ENCODE measurements at regions not wholly inside any gene's neighbourhood (a gene's known extent, or its start where the extent isn't known, plus 50 kb on each side); places are given as distances from the start of the nearest gene placed in this dataset.

DNA sequence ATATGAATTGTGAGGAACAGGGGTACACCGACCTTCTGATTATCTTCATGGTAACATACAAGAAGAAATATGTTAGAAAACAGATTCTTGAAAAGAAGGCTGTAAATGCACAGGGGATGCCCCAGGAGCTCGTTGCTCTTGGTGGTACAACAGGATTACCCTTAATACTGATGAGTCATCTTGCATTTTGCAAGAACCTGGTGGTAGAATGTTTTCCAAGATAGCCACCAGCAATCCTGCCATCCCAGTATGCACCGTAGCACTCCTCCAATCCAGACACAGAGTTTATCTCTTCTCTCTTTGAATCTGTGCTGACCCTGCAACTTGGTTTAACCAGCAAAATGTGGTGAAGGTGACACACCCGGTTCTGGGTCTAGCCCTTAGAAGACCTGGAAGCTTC, 238.3 kb downstream of the EN1 start:
- H3K4me2 ChIP-seq (ENCODE audit: low read depth, low read length, poor library complexity, severe bottlenecking), result no peak overlapping the region
- no peaks in the 10 kb centered on the region for H3K36me3 ChIP-seq (ENCODE audit: insufficient read depth, low read length)
- H3K79me2 ChIP-seq (ENCODE audit: low read length), result no peaks in the 10 kb centered on the region
- no peaks in the 10 kb centered on the region for H3K9me2 ChIP-seq (replicated peaks; ENCODE audit: insufficient read depth, low read length)
- no peaks in the 10 kb centered on the region for H4K20me1 ChIP-seq (ENCODE audit: insufficient read depth, low read depth, low read length)
- H3K9me3 ChIP-seq (ENCODE audit: low read length), result no peaks in the 10 kb centered on the region
- no peak overlapping the region for H3K9ac ChIP-seq (ENCODE audit: low read length)
- H3K27me3 ChIP-seq (ENCODE audit: low read length), result no peaks in the 10 kb centered on the region
- DNase-seq, result no peak
- no peak overlapping the region for H2AFZ ChIP-seq (ENCODE audit: low read length)
- no peak overlapping the region for H3K4me3 ChIP-seq (ENCODE audit: low read length)
- H3K4me1 ChIP-seq (ENCODE audit: low read length), result no peaks in the 10 kb centered on the region
- no peak overlapping the region for H3K27ac ChIP-seq (ENCODE audit: low read length)

GRCh38 chr2:118607641-118608040, 239.8 kb downstream of the EN1 start:
- no peaks in the 10 kb centered on the region for H3K36me3 ChIP-seq (ENCODE audit: insufficient read depth, low read length)
- H3K9me3 ChIP-seq (ENCODE audit: low read length), result no peaks in the 10 kb centered on the region
- H4K20me1 ChIP-seq (ENCODE audit: insufficient read depth, low read depth, low read length), result no peaks in the 10 kb centered on the region
- DNase-seq, result no peak
- H3K27ac ChIP-seq (ENCODE audit: low read length), result no peak overlapping the region
- H3K4me1 ChIP-seq (ENCODE audit: low read length), result no peaks in the 10 kb centered on the region
- H3K4me3 ChIP-seq (ENCODE audit: low read length), result no peak overlapping the region
- H3K79me2 ChIP-seq (ENCODE audit: low read length), result no peaks in the 10 kb centered on the region
- no peak overlapping the region for H2AFZ ChIP-seq (ENCODE audit: low read length)
- no peak overlapping the region for H3K9ac ChIP-seq (ENCODE audit: low read length)
- H3K4me2 ChIP-seq (ENCODE audit: low read depth, low read length, poor library complexity, severe bottlenecking), result no peak overlapping the region
- no peaks in the 10 kb centered on the region for H3K27me3 ChIP-seq (ENCODE audit: low read length)
- no peaks in the 10 kb centered on the region for H3K9me2 ChIP-seq (replicated peaks; ENCODE audit: insufficient read depth, low read length)

GRCh38 chr2:118604811-118605210, 242.6 kb downstream of the EN1 start:
- H3K79me2 ChIP-seq (ENCODE audit: low read length), result no peaks in the 10 kb centered on the region
- no peak overlapping the region for H3K4me3 ChIP-seq (ENCODE audit: low read length)

DNA sequence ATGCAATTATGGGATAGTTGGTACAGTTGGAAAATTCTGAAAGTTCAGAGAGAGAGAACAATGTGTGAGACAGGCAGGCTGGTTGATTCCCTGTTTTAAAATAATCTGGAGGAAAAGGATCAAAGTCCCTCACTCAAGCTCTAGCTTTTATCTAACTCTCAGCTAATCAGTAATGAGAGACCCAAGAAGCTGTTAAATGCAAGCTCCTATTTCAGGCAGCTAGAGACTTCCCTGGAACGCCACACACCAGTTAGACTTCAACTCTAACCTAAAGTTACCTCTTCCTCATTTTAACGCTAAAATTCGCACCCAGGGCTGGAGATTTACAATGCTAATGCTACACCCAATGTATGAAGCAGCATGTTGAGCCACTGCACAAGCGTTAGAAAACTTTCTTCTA, 243.1 kb downstream of the EN1 start:
- no peaks in the 10 kb centered on the region for H3K27me3 ChIP-seq (ENCODE audit: low read length)
- no peak overlapping the region for H3K4me3 ChIP-seq (ENCODE audit: low read length)
- H3K4me2 ChIP-seq (ENCODE audit: low read depth, low read length, poor library complexity, severe bottlenecking), result no peak overlapping the region
- H3K36me3 ChIP-seq (ENCODE audit: insufficient read depth, low read length), result no peaks in the 10 kb centered on the region
- H3K9me2 ChIP-seq (replicated peaks; ENCODE audit: insufficient read depth, low read length), result no peaks in the 10 kb centered on the region
- H3K4me1 ChIP-seq (ENCODE audit: low read length), result no peaks in the 10 kb centered on the region
- H3K9ac ChIP-seq (ENCODE audit: low read length), result no peak overlapping the region
- H3K27ac ChIP-seq (ENCODE audit: low read length), result no peak overlapping the region
- no peak for DNase-seq
- no peaks in the 10 kb centered on the region for H3K79me2 ChIP-seq (ENCODE audit: low read length)
- H3K9me3 ChIP-seq (ENCODE audit: low read length), result no peaks in the 10 kb centered on the region
- no peak overlapping the region for H2AFZ ChIP-seq (ENCODE audit: low read length)
- no peaks in the 10 kb centered on the region for H4K20me1 ChIP-seq (ENCODE audit: insufficient read depth, low read depth, low read length)

More at GRCh38 chr2:118604811-118605210, 242.6 kb downstream of the EN1 start:
- Histone ChIP-seq H3K27me3 (ENCODE audit: low read length) (no peaks in the 10 kb centered on the region), H3K9me2 (replicated peaks; ENCODE audit: insufficient read depth, low read length) (no peaks in the 10 kb centered on the region), H3K36me3 (ENCODE audit: insufficient read depth, low read length) (no peaks in the 10 kb centered on the region), H3K9ac (ENCODE audit: low read length) (no peak overlapping the region), H2AFZ (ENCODE audit: low read length) (no peak overlapping the region), H3K9me3 (ENCODE audit: low read length) (no peaks in the 10 kb centered on the region), H3K4me2 (ENCODE audit: low read depth, low read length, poor library complexity, severe bottlenecking) (no peak overlapping the region), H4K20me1 (ENCODE audit: insufficient read depth, low read depth, low read length) (no peaks in the 10 kb centered on the region), H3K4me1 (ENCODE audit: low read length) (no peaks in the 10 kb centered on the region), H3K27ac (ENCODE audit: low read length) (no peak overlapping the region)
- DNase-seq, result no peak

GRCh38 chr2:118599141-118599540, 248.3 kb downstream of the EN1 start:
- Histone ChIP-seq H3K36me3 (ENCODE audit: insufficient read depth, low read length) (no peaks in the 10 kb centered on the region), H3K79me2 (ENCODE audit: low read length) (no peaks in the 10 kb centered on the region), H3K9ac (ENCODE audit: low read length) (no peak overlapping the region), H2AFZ (ENCODE audit: low read length) (no peak overlapping the region), H3K9me2 (replicated peaks; ENCODE audit: insufficient read depth, low read length) (no peaks in the 10 kb centered on the region), H3K9me3 (ENCODE audit: low read length) (no peaks in the 10 kb centered on the region), H3K4me3 (ENCODE audit: low read length) (no peak overlapping the region), H3K4me1 (ENCODE audit: low read length) (no peaks in the 10 kb centered on the region), H4K20me1 (ENCODE audit: insufficient read depth, low read depth, low read length) (no peaks in the 10 kb centered on the region), H3K27me3 (ENCODE audit: low read length) (no peaks in the 10 kb centered on the region), H3K27ac (ENCODE audit: low read length) (no peak overlapping the region), H3K4me2 (ENCODE audit: low read depth, low read length, poor library complexity, severe bottlenecking) (no peak overlapping the region)
- no peak for DNase-seq

DNA sequence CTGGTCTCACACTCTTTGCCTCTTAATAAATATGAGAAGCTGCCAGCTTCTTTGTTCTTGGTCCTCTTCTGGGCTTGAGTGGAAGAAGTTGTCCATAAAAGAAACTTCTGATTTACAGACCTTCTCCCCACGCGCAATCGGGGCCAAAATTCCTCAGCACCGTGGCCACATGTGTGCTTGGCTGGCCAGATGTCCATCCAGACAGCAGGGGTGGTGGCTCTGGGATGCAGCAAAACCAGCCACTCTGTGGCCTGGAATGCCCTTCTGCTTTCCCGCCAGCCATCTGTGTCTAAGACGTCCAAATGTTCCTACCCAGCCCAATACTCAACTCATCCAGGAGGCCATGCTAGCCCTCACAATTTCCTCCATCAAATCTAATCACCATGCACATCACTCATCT, 250.8 kb downstream of the EN1 start:
- H3K27ac ChIP-seq (ENCODE audit: low read length), result no peak overlapping the region
- H3K9me2 ChIP-seq (replicated peaks; ENCODE audit: insufficient read depth, low read length), result no peaks in the 10 kb centered on the region
- no peak overlapping the region for H3K4me2 ChIP-seq (ENCODE audit: low read depth, low read length, poor library complexity, severe bottlenecking)
- H3K79me2 ChIP-seq (ENCODE audit: low read length), result no peaks in the 10 kb centered on the region
- no peaks in the 10 kb centered on the region for H3K4me1 ChIP-seq (ENCODE audit: low read length)
- no peaks in the 10 kb centered on the region for H3K9me3 ChIP-seq (ENCODE audit: low read length)
- H3K4me3 ChIP-seq (ENCODE audit: low read length), result no peak overlapping the region
- H3K27me3 ChIP-seq (ENCODE audit: low read length), result no peaks in the 10 kb centered on the region
- no peak for DNase-seq
- no peak overlapping the region for H2AFZ ChIP-seq (ENCODE audit: low read length)
- H3K9ac ChIP-seq (ENCODE audit: low read length), result no peak overlapping the region
- H4K20me1 ChIP-seq (ENCODE audit: insufficient read depth, low read depth, low read length), result no peaks in the 10 kb centered on the region
- no peaks in the 10 kb centered on the region for H3K36me3 ChIP-seq (ENCODE audit: insufficient read depth, low read length)

DNA sequence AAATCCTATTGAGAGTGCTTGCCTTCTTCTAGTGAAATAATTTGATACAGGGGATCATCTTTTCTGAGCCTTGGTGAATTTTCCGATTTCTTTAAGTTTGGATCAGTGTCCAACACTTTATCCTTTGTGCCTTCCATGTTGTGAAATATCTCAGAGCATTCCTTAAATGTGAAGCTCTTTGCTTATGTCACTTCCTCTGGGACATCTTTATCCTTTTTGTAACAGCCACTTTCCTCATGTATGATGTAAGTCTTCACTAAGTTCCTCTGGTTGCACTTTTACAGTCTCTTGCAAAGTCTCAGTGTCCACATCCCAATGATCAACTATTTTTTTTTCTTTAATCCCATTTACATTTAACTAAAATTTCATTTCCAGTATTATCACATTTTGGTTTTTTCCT, 254.2 kb downstream of the EN1 start:
- Histone ChIP-seq H3K4me2 (ENCODE audit: low read depth, low read length, poor library complexity, severe bottlenecking) (no peak overlapping the region), H3K27ac (ENCODE audit: low read length) (no peak overlapping the region), H3K9ac (ENCODE audit: low read length) (no peak overlapping the region), H3K9me2 (replicated peaks; ENCODE audit: insufficient read depth, low read length) (no peaks in the 10 kb centered on the region), H3K4me1 (ENCODE audit: low read length) (no peaks in the 10 kb centered on the region), H3K79me2 (ENCODE audit: low read length) (no peaks in the 10 kb centered on the region), H4K20me1 (ENCODE audit: insufficient read depth, low read depth, low read length) (no peaks in the 10 kb centered on the region), H3K36me3 (ENCODE audit: insufficient read depth, low read length) (no peaks in the 10 kb centered on the region), H3K9me3 (ENCODE audit: low read length) (no peaks in the 10 kb centered on the region), H3K27me3 (ENCODE audit: low read length) (no peaks in the 10 kb centered on the region), H2AFZ (ENCODE audit: low read length) (no peak overlapping the region), H3K4me3 (ENCODE audit: low read length) (no peak overlapping the region)
- DNase-seq, result no peak

GRCh38 chr2:118591223-118591622, 256.2 kb downstream of the EN1 start:
- no peaks in the 10 kb centered on the region for H3K79me2 ChIP-seq (ENCODE audit: low read length)

DNA sequence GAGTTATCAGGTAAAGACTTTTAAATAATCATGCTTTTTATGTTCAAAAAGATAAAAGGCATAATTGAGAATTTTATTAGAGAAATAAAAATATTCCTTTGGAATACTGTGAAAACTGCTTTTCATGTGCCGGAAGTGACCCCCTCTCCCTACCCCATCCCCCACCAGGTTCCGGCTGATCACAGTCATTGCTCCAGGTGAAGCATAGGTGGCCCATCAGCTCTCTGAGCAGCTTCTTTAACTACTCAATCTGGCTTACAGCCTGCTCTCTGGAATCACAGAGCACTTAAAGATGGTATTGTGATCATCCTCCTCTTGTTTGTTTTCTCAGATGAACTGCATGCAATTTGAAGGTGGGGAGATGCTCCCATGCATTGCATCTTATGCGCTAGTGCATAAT, 257.7 kb downstream of the EN1 start:
- no peaks in the 10 kb centered on the region for H3K4me1 ChIP-seq (ENCODE audit: low read length)
- no peak overlapping the region for H3K4me3 ChIP-seq (ENCODE audit: low read length)

More at GRCh38 chr2:118591223-118591622, 256.2 kb downstream of the EN1 start:
- H3K27ac ChIP-seq (ENCODE audit: low read length), result no peak overlapping the region
- H3K36me3 ChIP-seq (ENCODE audit: insufficient read depth, low read length), result no peaks in the 10 kb centered on the region
- no peaks in the 10 kb centered on the region for H3K27me3 ChIP-seq (ENCODE audit: low read length)
- no peaks in the 10 kb centered on the region for H3K4me1 ChIP-seq (ENCODE audit: low read length)
- no peaks in the 10 kb centered on the region for H4K20me1 ChIP-seq (ENCODE audit: insufficient read depth, low read depth, low read length)
- no peak overlapping the region for H3K4me2 ChIP-seq (ENCODE audit: low read depth, low read length, poor library complexity, severe bottlenecking)
- no peak overlapping the region for H2AFZ ChIP-seq (ENCODE audit: low read length)
- DNase-seq, result no peak
- no peak overlapping the region for H3K4me3 ChIP-seq (ENCODE audit: low read length)
- H3K9me3 ChIP-seq (ENCODE audit: low read length), result no peaks in the 10 kb centered on the region
- no peak overlapping the region for H3K9ac ChIP-seq (ENCODE audit: low read length)
- no peaks in the 10 kb centered on the region for H3K9me2 ChIP-seq (replicated peaks; ENCODE audit: insufficient read depth, low read length)

More for the DNA sequence above, 257.7 kb downstream of the EN1 start:
- Histone ChIP-seq H3K9me2 (replicated peaks; ENCODE audit: insufficient read depth, low read length) (no peaks in the 10 kb centered on the region), H2AFZ (ENCODE audit: low read length) (no peak overlapping the region), H3K9me3 (ENCODE audit: low read length) (no peaks in the 10 kb centered on the region), H3K27me3 (ENCODE audit: low read length) (no peaks in the 10 kb centered on the region), H3K4me2 (ENCODE audit: low read depth, low read length, poor library complexity, severe bottlenecking) (no peak overlapping the region), H3K79me2 (ENCODE audit: low read length) (no peaks in the 10 kb centered on the region), H3K27ac (ENCODE audit: low read length) (no peak overlapping the region), H4K20me1 (ENCODE audit: insufficient read depth, low read depth, low read length) (no peaks in the 10 kb centered on the region), H3K36me3 (ENCODE audit: insufficient read depth, low read length) (no peaks in the 10 kb centered on the region), H3K9ac (ENCODE audit: low read length) (no peak overlapping the region)
- DNase-seq, result no peak

Data from Karpas-422 (cell line).